Gastrocnemius medialis (tissue), 4 donors: ENCODE measurements at regions not wholly inside any gene's neighbourhood (a gene's known extent, or its start where the extent isn't known, plus 50 kb on each side); places are given as distances from the start of the nearest gene placed in this dataset.

Experiments
- ATAC-seq, 2 donors: fragments of 150-250 bp; one replicate each; pipeline ENCODE4 v1.9.1; 2016
- DNase-seq, 2 donors: peaks; one replicate each; pipeline ENCODE4 v3.0.0-alpha.2; 2019
- H3K27ac ChIP-seq, 4 donors: fragments of 200-600 bp; sonication (generic); 1 replicate in 1 of 4; 2 replicates in 3 of 4; pipeline ENCODE4 v1.5.1; 2016 to 2018; ENCODE audit warnings: mild to moderate bottlenecking in 2 of 4, moderate library complexity in 1 of 4
- H3K27me3 ChIP-seq, 3 donors: fragments of 200-600 bp; sonication (generic) in 2 of 3; 1 replicate in 1 of 3; 2 replicates in 2 of 3; pipeline versions ENCODE4 v1.5.1 to v1.6.0; 2016 to 2019; ENCODE audit warnings: mild to moderate bottlenecking in 1 of 3, moderate library complexity in 1 of 3
- H3K36me3 ChIP-seq, 2 donors: fragments of 200-600 bp; sonication (generic) in 1 of 2; one replicate each; pipeline ENCODE4 v1.5.1; 2017 to 2018
- H3K4me1 ChIP-seq, 2 donors: fragments of 200-600 bp; sonication (generic) in 1 of 2; one replicate each; pipeline ENCODE4 v1.5.1; 2016 to 2017; ENCODE audit warnings: mild to moderate bottlenecking in 2 of 2
- H3K4me3 ChIP-seq, 4 donors: fragments of 200-600 bp; sonication (generic) in 3 of 4; 1 replicate in 1 of 4; 2 replicates in 3 of 4; pipeline ENCODE4 v1.5.1; 2016 to 2019; ENCODE audit warnings: mild to moderate bottlenecking in 2 of 4
- H3K9me3 ChIP-seq, 3 donors: fragments of 200-600 bp; sonication (generic) in 2 of 3; 1 replicate in 1 of 3; 2 replicates in 2 of 3; pipeline ENCODE4 v1.5.1; 2016 to 2019
- POLR2A ChIP-seq, 2 donors: fragments of 450-650 bp; IDR thresholded peaks; one replicate each; pipeline ENCODE4 v1.6.1; 2017; ENCODE audit warnings: antibody characterized with exemption in 2 of 2, mild to moderate bottlenecking in 2 of 2, moderate library complexity in 2 of 2
- in situ Hi-C, 4 donors: fragments of 200-750 bp; cut with MboI; loops; one replicate each; pipeline versions ENCODE4 v1.15.0 to v1.8.0; 2017; ENCODE audit warnings: low sequenced_read_pairs in 4 of 4
- intact Hi-C: fragments of 100-400 bp; cut with DNase I; formaldehyde crosslinking; loops from one replicate; pipeline ENCODE4 v1.15.1; 2023; ENCODE audit warnings: low total_unique reads
- TF ChIP-seq, protein P1 (sequence below), 5 experiments: fragments of 450-650 bp in 3 of 5; fragments of 200-600 bp in 2 of 5; sonication (generic) in 2 of 5; IDR thresholded peaks in 4 of 5; conservative IDR thresholded peaks in 1 of 5; 1 replicate in 4 of 5; 2 replicates in 1 of 5; pipeline ENCODE4 v1.5.1; 2016 to 2019; ENCODE audit warnings: antibody characterized with exemption in 5 of 5, mild to moderate bottlenecking in 3 of 5, moderate library complexity in 3 of 5

DNA sequence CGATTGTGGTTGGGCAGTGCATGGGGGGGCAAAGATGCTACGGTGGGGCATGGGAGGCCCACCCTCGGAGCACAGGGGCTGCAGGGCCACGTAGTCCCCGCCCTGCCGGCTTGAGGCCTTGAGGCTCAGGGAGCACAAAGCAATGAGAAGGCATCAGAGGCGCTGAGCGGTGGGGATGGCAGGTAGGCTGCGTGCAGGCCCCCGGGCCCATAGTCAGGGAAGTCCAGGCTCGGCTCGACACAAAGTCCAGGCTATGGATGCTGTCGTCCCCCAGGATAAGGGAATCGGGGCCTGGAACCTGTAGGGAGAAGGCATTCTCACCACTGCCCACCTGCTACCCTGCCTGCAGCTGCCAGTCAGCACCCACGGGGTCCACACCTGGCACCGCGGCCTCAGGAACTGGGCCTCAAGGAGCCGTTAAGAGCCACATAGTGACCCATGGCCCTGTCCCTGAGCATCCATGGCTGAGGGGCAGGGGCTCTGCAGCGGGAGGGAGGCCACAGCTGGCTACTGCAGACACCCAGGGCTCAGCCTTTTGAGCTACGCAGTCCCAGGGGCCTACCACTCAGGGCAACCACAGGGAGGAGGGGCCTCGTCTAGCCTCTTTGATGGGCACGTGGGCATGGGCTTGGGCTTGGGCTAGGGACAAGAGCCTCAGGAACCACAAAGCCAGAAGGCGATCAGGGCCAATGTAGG is 179.7 kb downstream of the IGLL1 start:
- DNase-seq (no peak), ATAC-seq (no peak)
- Histone ChIP-seq H3K4me3 (no peak overlapping the region), H3K27me3 (peaks cover 0 to 15% (median 5%) of the 10 kb centered on the region in 3 donors), H3K36me3 (no peaks in the 10 kb centered on the region), H3K27ac (no peak overlapping the region), H3K4me1 (no peaks in the 10 kb centered on the region), H3K9me3 (no peaks in the 10 kb centered on the region)
- in situ Hi-C loops: no loop called here
- TF ChIP-seq POLR2A (IDR thresholded peaks at IDR 0.05): no peak
- TF ChIP-seq, protein P1, sequence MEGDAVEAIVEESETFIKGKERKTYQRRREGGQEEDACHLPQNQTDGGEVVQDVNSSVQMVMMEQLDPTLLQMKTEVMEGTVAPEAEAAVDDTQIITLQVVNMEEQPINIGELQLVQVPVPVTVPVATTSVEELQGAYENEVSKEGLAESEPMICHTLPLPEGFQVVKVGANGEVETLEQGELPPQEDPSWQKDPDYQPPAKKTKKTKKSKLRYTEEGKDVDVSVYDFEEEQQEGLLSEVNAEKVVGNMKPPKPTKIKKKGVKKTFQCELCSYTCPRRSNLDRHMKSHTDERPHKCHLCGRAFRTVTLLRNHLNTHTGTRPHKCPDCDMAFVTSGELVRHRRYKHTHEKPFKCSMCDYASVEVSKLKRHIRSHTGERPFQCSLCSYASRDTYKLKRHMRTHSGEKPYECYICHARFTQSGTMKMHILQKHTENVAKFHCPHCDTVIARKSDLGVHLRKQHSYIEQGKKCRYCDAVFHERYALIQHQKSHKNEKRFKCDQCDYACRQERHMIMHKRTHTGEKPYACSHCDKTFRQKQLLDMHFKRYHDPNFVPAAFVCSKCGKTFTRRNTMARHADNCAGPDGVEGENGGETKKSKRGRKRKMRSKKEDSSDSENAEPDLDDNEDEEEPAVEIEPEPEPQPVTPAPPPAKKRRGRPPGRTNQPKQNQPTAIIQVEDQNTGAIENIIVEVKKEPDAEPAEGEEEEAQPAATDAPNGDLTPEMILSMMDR (IDR thresholded peaks at IDR 0.05 in 4 of 5, conservative IDR thresholded peaks at IDR 0.05 in 1 of 5): no peak
- intact Hi-C loops: no loop called here

GRCh38 chr22:23399367-23400285 is 180.5 kb downstream of the IGLL1 start:
- in situ Hi-C loops: loop anchor here in 2 of 4 donors (25.0 kb wide), 1 partner anchor 212 kb away; the partner anchor contains the start of gene BCR (in 2 of the 2)
- H3K4me1 ChIP-seq: no peaks in the 10 kb centered on the region
- no peaks in the 10 kb centered on the region for H3K9me3 ChIP-seq
- intact Hi-C loops: no loop called here
- H3K36me3 ChIP-seq: no peaks in the 10 kb centered on the region
- ATAC-seq (no peak), DNase-seq (no peak)
- no peak overlapping the region for H3K27ac ChIP-seq
- H3K4me3 ChIP-seq: no peak overlapping the region
- peaks cover 0 to 13% (median 5%) of the 10 kb centered on the region in 3 donors for H3K27me3 ChIP-seq
- TF ChIP-seq, protein P1 (IDR thresholded peaks at IDR 0.05 in 4 of 5, conservative IDR thresholded peaks at IDR 0.05 in 1 of 5): no peak
- TF ChIP-seq POLR2A (IDR thresholded peaks at IDR 0.05): no peak

DNA sequence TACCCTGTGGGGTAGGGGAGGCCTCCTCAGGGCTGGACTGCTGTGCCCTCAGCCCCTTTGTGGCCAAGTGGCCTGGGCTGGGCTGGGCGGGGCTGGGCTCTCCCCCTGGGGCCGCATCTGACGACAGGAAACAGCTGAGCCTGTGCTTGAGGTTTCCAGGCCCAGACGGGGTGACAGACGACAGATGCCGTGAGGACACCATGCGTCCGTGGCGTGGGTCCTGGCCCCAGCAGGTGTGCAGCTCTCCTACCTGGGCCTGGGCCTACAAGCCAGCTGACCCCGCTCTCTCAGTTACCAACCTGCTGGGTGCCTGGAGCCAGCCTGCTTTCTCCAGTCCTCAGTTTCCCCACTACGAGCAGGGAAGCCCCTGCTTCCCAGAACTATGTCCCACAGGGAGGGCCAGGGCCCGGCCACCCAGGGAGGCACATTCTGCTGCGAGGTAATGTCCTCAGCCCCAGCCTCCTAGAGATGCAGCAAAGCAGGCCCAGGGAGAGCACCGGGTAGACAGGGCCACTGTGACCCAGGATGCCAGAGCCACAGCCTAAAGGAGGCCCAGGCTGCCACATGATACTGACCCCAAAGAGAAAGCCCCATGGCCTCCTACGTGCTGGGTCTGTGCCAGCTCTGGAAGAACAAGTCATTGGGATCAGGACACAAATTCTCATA is 181.3 kb downstream of the IGLL1 start:
- Histone ChIP-seq H3K9me3 (no peaks in the 10 kb centered on the region), H3K36me3 (no peaks in the 10 kb centered on the region), H3K4me1 (no peaks in the 10 kb centered on the region), H3K27ac (no peak overlapping the region), H3K27me3 (peaks cover 0 to 9% (median 5%) of the 10 kb centered on the region in 3 donors), H3K4me3 (no peak overlapping the region)
- intact Hi-C loops: no loop called here
- TF ChIP-seq, protein P1 (IDR thresholded peaks at IDR 0.05 in 4 of 5, conservative IDR thresholded peaks at IDR 0.05 in 1 of 5): no peak
- TF ChIP-seq POLR2A (IDR thresholded peaks at IDR 0.05): no peak
- DNase-seq (no peak), ATAC-seq (no peak)
- in situ Hi-C loops: loop anchor here in 2 of 4 donors (25.0 kb wide), 1 partner anchor 212 kb away; the partner anchor contains the start of gene BCR (in 2 of the 2)

DNA sequence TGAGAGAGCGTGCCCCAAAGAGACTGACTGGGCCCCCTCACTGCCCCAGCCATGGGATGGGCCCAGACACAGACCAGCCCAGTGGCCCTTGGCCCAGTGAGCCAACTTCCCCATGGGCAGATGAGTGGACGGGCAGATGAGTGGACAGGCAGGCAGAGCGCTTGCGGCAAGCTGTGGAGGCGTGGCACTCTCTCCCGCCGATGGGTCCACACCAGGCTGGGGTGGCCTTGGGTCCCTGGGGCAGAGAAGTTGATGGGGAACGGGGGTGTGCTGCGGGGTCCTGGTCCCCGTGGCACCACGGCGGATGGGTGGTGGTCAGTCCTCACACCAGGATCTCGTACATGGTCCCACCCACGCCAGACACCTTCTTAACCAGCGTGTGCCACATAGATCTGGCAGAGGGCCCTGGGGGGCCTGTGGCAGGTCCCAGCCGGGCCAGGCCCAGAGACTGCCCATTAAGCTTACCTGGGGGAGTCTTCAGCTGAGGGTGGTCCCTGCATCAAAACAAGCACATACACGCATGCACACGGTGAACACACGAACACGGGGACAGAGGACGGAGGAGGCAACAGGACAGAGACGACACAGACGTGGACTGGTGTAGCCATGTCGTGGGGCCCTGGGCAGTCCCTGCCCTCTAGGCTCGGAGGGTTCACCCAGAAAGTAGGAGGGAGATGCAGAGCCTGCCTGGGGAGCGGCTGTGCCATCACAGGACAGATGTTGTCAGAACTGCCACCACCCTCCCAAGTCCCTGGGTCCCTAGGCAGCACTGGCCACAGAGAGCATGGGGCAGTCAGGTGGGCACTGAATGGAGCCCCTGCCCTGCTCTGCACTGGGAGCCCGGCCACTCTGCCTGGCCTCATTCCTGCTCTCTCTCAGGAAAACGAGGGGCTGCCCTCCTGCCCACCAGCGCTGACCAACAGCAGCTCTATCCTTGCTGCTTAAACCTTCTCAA is 182.2 kb downstream of the IGLL1 start:
- no peak for ATAC-seq
- intact Hi-C loops (no loop called here), in situ Hi-C loops (loop anchor here in 2 of 4 donors (25.0 kb wide), 1 partner anchor 211 kb away; the partner anchor contains the start of gene BCR (in 2 of the 2))
- no peak overlapping the region for H3K27ac ChIP-seq
- H3K9me3 ChIP-seq: no peaks in the 10 kb centered on the region
- peaks cover 0 to 7% (median 3%) of the 10 kb centered on the region in 3 donors for H3K27me3 ChIP-seq
- no peaks in the 10 kb centered on the region for H3K4me1 ChIP-seq
- DNase-seq: no peak
- H3K36me3 ChIP-seq: no peaks in the 10 kb centered on the region
- TF ChIP-seq POLR2A (IDR thresholded peaks at IDR 0.05): no peak
- TF ChIP-seq, protein P1 (IDR thresholded peaks at IDR 0.05 in 4 of 5, conservative IDR thresholded peaks at IDR 0.05 in 1 of 5): no peak
- H3K4me3 ChIP-seq: no peak overlapping the region
